Activated naive CD8-positive, alpha-beta T cell treated with anti-CD3 and anti-CD28 coated beads, Interleukin-2, amount 50 U/mL, for 24 hours (primary cell): ENCODE measurements at regions not wholly inside any gene's neighbourhood (a gene's known extent, or its start where the extent isn't known, plus 50 kb on each side); places are given as distances from the start of the nearest gene placed in this dataset.
"Not testable (repeated sequence)": the region's sequence is repeated elsewhere in the genome, so short reads cannot be mapped to it uniquely, and the experiment has no call there.

Experiments
- ATAC-seq: fragments of 150-1000 bp; cut with Tn5 transposase; one replicate; pipeline ENCODE4 v1.10.0; 2021
- DNase-seq: peaks from one replicate; pipeline ENCODE4 v3.0.0; 2021
- H3K27ac Mint-ChIP-seq: one replicate; pipeline ENCODE4 v1.8.0; 2021; ENCODE audit warnings: mild to moderate bottlenecking, mixed read lengths
- H3K27me3 Mint-ChIP-seq: one replicate; pipeline ENCODE4 v1.8.0; 2021; ENCODE audit warnings: mixed read lengths
- H3K36me3 Mint-ChIP-seq: one replicate; pipeline ENCODE4 v1.8.0; 2021; ENCODE audit warnings: low read depth, mixed read lengths
- H3K4me1 Mint-ChIP-seq: one replicate; pipeline ENCODE4 v1.8.0; 2021; ENCODE audit warnings: mixed read lengths
- H3K4me3 Mint-ChIP-seq: one replicate; pipeline ENCODE4 v1.8.0; 2021; ENCODE audit warnings: mild to moderate bottlenecking, moderate library complexity, mixed read lengths
- H3K9me3 Mint-ChIP-seq: one replicate; pipeline ENCODE4 v1.8.0; 2021; ENCODE audit warnings: mixed read lengths

DNA sequence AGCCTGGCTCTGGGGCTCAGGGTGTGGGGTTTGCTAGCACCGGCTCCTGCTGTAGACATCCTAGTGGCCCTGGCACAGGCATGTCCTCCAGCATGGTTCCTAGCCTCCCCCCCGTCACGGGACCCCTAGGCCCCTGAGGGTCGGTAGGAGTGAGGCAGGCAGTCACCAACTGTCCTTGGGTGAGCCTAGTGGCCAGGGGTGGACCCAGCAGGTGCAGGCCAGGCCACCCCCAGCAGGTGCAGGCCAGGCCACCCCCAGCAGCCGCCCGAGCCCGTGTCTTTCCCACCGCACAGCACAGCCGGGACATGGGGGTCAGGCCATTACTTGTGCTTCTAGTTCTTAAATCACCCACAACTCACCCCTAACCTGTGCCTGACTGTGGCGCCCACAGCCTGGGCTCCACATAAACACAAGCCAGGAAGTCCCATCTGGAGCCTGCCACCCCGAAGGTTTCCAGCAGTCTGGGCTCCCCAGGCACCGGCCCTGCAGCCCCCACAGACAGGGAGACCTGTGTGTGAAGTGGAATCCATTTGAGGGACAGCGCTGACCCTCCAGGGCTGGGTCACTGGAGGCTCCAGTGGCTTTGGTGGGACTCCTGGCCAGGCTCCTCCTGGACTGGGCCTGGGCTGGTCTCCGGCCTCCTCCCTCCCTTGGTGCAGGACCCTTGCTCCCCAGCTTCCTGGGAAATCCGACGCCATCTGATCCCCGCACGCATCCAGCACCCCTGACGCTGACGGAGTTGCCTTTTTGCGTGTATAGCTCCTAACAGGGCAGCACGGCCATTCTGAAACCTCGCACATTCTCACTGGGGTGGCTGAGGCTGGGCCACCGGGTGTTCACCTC, 114.1 kb upstream of the LPCAT1 start:
- Mint-ChIP-seq H3K27ac (no peak overlapping the region), H3K4me3 (no peak overlapping the region), H3K4me1 (peaks cover 30% of the 10 kb centered on the region), H3K36me3 (no peaks in the 10 kb centered on the region), H3K9me3 (no peaks in the 10 kb centered on the region), H3K27me3 (peaks cover 8% of the 10 kb centered on the region)
- ATAC-seq (no peak), DNase-seq (no peak)

- Mint-ChIP-seq H3K4me3 (no peak overlapping the region), H3K27me3 (peaks cover 7% of the 10 kb centered on the region), H3K9me3 (no peaks in the 10 kb centered on the region), H3K36me3 (no peaks in the 10 kb centered on the region), H3K4me1 (peaks cover 36% of the 10 kb centered on the region), H3K27ac (no peak overlapping the region)
- ATAC-seq (no peak), DNase-seq (no peak)
These were observed 113.3 kb upstream of the LPCAT1 start for GRCh38 chr5:1636981-1637638.

- Mint-ChIP-seq H3K27ac (peak overlapping the region; percentile 59), H3K4me1 (peaks cover 43% of the 10 kb centered on the region)
- not testable (repeated sequence) for H3K9me3 Mint-ChIP-seq, H3K27me3 Mint-ChIP-seq, H3K36me3 Mint-ChIP-seq, ATAC-seq, DNase-seq, H3K4me3 Mint-ChIP-seq
These were observed 112.5 kb upstream of the LPCAT1 start for GRCh38 chr5:1636208-1636770.

DNA sequence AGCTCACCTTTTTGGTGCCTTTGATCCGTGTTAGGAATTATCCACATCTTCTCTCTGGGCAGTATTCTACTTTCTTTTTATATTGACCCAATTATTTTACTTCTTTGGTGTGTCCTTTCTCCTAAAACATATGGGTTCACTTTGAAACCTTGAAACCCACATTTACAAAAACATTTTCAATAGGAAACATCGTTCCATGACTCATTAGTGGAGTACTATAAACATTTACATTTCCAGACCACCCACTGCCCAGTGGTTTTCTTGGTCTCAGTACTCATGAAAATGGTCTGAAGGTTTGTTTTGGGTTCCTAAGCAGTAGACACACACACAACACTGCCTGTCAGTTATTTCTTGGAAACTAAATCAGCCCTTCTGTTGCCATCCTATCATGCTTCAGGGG, 111.7 kb upstream of the LPCAT1 start:
- peaks cover 46% of the 10 kb centered on the region for H3K4me1 Mint-ChIP-seq
- not testable (repeated sequence) for H3K36me3 Mint-ChIP-seq, H3K9me3 Mint-ChIP-seq, DNase-seq, ATAC-seq, H3K27me3 Mint-ChIP-seq
- peak overlapping the region; percentile 87 for H3K4me3 Mint-ChIP-seq
- peak overlapping the region; percentile 85 for H3K27ac Mint-ChIP-seq

GRCh38 chr5:1634337-1634661, 110.5 kb upstream of the LPCAT1 start:
- peak overlapping the region; percentile 92 for H3K27ac Mint-ChIP-seq
- ATAC-seq (no peak), DNase-seq (no peak)
- no peaks in the 10 kb centered on the region for H3K9me3 Mint-ChIP-seq
- peaks cover 46% of the 10 kb centered on the region for H3K4me1 Mint-ChIP-seq
- H3K4me3 Mint-ChIP-seq = peak overlapping the region; percentile 87
- no peaks in the 10 kb centered on the region for H3K27me3 Mint-ChIP-seq
- H3K36me3 Mint-ChIP-seq = peaks cover 2% of the 10 kb centered on the region

DNA sequence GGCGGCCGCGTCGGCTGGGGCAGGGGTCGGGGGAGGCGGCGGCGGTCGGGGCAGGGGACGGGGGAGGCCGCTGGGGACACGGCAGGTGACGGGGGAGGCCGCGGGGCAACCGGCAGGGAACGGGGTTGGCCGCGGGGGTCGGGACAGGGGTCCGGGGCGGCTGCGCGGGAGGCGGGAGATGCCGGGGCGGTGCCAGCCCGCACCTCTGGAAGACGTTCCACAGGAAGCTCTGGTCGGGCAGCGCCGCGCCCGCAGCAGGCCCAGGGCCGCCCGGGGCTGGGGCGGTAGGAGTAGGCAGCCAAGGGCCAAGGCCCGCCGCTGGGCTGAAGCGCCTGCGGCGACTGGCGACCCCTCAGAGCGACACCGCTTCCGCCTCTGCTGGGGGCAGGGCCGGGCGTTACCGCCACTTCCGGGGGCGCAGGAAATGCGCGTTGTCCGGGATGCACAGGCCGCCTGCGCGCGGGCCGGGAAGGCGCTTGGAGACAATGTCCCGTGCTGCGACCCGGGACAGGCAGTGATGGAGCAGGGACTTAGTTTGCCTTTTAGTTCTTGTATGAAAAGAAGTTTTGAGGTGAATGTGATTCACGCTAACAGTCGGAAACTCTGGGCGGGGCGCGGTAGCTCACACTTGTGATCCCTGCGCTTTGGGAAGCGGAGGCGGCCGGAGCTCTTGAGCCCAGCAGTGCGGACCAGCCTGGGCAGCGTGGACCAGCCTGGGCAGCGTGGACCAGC, 110.0 kb upstream of the LPCAT1 start:
- Mint-ChIP-seq H3K27ac (peak overlapping the region; percentile 92), H3K4me3 (peak overlapping the region; percentile 87), H3K4me1 (peaks cover 46% of the 10 kb centered on the region), H3K36me3 (peaks cover 2% of the 10 kb centered on the region), H3K27me3 (no peaks in the 10 kb centered on the region), H3K9me3 (no peaks in the 10 kb centered on the region)
- DNase-seq = peak; percentile 86
- ATAC-seq = peak; percentile 90

DNA sequence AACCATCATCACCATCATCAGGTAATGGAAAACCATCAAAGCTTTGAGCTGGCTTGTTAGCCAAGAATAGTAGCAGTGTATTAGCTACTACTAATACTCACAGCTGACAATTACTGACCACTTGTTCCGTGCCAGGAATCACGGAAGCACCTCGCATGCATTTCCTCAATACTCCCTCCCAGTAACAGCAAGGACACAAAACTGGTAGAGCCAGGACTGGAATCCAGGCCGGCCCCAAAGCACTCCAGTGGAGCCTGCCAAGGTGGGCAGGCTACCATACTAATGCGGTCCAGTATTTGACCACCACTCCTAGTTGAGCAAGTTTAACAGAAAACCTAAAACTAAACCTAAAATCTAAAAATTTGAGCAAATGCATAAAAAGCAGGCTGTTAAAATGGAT, 107.2 kb upstream of the LPCAT1 start:
- DNase-seq, H3K36me3 Mint-ChIP-seq, ATAC-seq, H3K9me3 Mint-ChIP-seq, H3K4me3 Mint-ChIP-seq, H3K27me3 Mint-ChIP-seq, H3K27ac Mint-ChIP-seq: not testable (repeated sequence)
- peaks cover 40% of the 10 kb centered on the region for H3K4me1 Mint-ChIP-seq

DNA sequence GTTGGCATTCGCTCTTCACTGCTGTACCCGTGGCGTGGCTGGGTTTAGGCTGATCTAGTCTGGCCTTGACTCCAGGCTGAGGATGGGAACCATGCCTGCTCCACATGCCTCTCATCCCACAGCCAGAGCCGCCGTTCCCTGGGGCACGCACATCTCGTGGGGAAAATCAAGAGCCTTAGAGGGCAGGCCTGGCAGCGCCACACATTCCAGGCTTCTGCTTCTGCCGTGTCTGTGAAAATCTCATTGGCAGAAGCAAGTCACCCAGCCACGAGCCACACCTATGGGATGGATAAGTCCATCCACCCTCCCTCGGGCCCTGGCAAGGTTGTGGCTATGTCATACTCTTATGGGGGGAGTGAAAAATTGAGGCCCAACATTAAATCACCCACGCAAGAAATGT, 102.6 kb upstream of the LPCAT1 start:
- not testable (repeated sequence) for H3K9me3 Mint-ChIP-seq, H3K4me3 Mint-ChIP-seq, DNase-seq, H3K4me1 Mint-ChIP-seq, H3K27me3 Mint-ChIP-seq, H3K27ac Mint-ChIP-seq, H3K36me3 Mint-ChIP-seq, ATAC-seq

- not testable (repeated sequence) for ATAC-seq, H3K4me1 Mint-ChIP-seq, H3K9me3 Mint-ChIP-seq, DNase-seq, H3K27ac Mint-ChIP-seq, H3K4me3 Mint-ChIP-seq, H3K27me3 Mint-ChIP-seq
- H3K36me3 Mint-ChIP-seq = peaks cover 10% of the 10 kb centered on the region
These were observed 95.8 kb upstream of the LPCAT1 start for GRCh38 chr5:1619531-1619930.

GRCh38 chr5:1618296-1618865, 94.6 kb upstream of the LPCAT1 start:
- ATAC-seq, H3K27me3 Mint-ChIP-seq: not testable (repeated sequence)

DNA sequence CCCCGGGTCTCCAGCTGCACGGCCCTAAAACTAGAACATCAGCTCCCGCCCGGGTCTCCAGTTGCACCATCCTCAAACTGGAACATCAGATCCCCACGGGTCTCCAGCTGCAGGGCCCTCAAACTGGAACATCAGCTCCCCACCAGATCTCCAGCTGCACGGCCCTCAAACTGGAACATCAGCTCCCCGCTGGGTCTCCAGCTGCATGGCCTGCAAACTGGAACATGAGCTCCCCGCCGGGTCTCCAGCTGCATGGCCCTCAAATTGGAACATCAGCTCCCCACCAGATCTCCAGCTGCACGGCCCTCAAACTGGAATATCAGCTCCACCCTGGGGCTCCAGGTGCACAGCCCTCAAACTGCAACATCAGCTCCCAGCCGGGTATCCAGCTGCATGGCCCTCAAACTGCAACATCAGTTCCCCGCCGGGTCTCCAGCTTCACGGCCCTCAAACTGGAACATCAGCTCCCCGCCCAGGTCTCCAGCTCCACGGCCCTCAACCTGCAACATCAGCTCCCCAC, 93.5 kb upstream of the LPCAT1 start:
- not testable (repeated sequence) for H3K4me1 Mint-ChIP-seq, H3K9me3 Mint-ChIP-seq, H3K27me3 Mint-ChIP-seq, H3K4me3 Mint-ChIP-seq, DNase-seq, H3K27ac Mint-ChIP-seq, ATAC-seq
- peaks cover 16% of the 10 kb centered on the region for H3K36me3 Mint-ChIP-seq

More at GRCh38 chr5:1618296-1618865, 94.6 kb upstream of the LPCAT1 start:
- not testable (repeated sequence) for H3K36me3 Mint-ChIP-seq, H3K9me3 Mint-ChIP-seq, DNase-seq, H3K27ac Mint-ChIP-seq, H3K4me1 Mint-ChIP-seq, H3K4me3 Mint-ChIP-seq

DNA sequence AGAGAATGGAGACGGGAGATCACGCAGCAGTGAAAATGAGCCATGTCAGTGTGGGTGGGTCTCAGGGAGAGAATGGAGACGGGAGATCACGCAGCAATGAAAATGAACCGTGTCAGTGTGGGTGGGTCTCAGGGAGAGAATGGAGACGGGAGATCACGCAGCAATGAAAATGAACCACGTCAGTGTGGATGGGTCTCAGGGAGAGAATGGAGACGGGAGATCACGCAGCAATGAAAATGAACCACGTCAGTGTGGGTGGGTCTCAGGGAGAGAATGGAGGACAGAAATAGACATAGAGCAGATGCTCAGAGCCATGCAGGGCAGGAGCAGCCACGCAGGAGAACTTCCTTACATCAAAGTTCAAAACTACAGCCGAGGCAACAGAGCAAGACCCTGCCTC, 89.8 kb upstream of the LPCAT1 start:
- DNase-seq, H3K9me3 Mint-ChIP-seq, H3K27ac Mint-ChIP-seq, ATAC-seq, H3K4me3 Mint-ChIP-seq, H3K27me3 Mint-ChIP-seq: not testable (repeated sequence)
- peaks cover 11% of the 10 kb centered on the region for H3K4me1 Mint-ChIP-seq
- peaks cover 12% of the 10 kb centered on the region for H3K36me3 Mint-ChIP-seq

DNA sequence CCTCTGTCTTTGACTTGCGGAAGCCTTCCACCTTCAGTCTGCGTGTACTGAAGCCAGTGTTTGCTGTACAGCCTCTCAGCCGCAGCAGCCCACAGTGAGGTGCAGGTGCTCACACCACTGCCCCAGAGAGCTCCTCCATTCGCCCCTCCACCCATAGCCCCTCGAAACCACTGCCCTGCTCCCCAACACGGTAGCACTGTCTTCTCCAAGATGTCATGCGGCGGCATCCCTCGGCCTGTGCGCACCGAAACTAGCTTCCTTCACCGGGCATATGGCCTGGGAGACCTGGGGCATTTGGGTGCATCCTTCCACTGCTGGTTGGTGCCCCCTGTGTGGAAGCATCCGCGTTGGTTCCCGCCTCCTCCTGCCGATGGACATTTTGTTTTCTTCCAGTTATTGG, 86.8 kb upstream of the LPCAT1 start:
- not testable (repeated sequence) for ATAC-seq, H3K9me3 Mint-ChIP-seq, DNase-seq, H3K27me3 Mint-ChIP-seq, H3K4me3 Mint-ChIP-seq, H3K27ac Mint-ChIP-seq
- Mint-ChIP-seq H3K36me3 (peaks cover 12% of the 10 kb centered on the region), H3K4me1 (peaks cover 21% of the 10 kb centered on the region)

DNA sequence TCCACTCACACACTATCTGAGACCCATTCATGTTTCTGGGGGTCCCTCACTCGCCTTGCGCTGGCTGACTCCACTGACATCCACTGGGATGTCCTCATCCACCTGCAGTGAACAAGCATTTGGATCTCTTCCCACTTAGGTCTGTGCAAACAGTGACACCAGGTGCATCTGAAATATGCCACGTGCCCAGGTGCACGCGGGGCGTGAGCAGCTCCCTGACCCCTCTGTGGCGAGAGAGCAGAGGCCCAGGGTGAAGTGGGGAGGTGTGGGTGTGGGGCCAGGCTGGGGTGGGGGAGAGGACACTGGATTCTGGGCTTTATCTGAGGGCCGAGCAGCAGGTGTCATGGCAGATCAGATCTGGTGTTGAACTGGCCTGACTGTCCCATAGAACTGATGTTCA, 85.4 kb upstream of the LPCAT1 start:
- peaks cover 21% of the 10 kb centered on the region for H3K4me1 Mint-ChIP-seq
- not testable (repeated sequence) for ATAC-seq, H3K4me3 Mint-ChIP-seq, H3K27me3 Mint-ChIP-seq, DNase-seq, H3K9me3 Mint-ChIP-seq, H3K27ac Mint-ChIP-seq
- peaks cover 12% of the 10 kb centered on the region for H3K36me3 Mint-ChIP-seq
